HG03342 (cell line): ENCODE measurements at regions not wholly inside any gene's neighbourhood (a gene's known extent, or its start where the extent isn't known, plus 50 kb on each side); places are given as distances from the start of the nearest gene placed in this dataset.

Experiments
- ATAC-seq: cut with Tn5 transposase; IDR thresholded peaks from one replicate; pipeline ENCODE4 v1.9.1; 2021; ENCODE audit warnings: mild to moderate bottlenecking, moderate library complexity; ENCODE audit not compliant: unreplicated experiment

DNA sequence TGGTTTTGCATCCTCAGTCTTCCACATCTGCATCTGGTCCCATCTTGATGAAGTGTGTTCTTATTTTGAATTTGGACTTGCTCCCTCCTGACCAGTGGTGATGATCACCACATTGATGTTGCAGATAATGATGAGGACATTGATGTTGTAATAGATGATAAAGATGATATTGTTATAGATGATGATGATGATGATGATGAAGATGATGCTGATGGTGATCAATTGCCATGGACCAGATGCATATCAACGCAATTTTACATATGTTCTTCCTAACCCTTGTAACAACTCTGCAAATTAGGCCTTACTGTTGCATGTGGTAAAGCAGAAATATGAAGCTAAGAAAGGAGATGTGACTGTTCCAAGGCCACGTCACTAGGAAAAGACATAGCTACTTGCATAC is 380.3 kb upstream of the TBX3 start:
- ATAC-seq: no peak

DNA sequence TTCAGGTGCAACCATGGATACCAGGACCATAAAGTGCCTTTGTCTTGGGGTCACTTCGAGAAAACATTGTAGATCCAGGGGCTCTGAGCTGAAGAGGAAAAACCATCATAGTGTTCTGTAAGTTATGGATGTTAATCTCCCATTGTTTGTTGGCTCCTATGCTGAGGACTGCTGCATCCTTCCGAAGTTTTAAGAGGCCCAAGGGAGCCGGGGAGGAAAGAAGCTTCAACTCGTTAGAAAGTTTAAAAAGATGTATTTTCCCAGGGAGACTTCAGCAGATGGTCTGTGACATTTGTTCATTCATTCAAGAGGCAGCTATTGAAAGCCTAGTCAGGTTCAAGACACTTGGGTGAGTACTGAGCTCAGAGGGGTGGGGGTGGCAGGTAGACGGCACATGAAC is 378.8 kb upstream of the TBX3 start:
- no peak for ATAC-seq

DNA sequence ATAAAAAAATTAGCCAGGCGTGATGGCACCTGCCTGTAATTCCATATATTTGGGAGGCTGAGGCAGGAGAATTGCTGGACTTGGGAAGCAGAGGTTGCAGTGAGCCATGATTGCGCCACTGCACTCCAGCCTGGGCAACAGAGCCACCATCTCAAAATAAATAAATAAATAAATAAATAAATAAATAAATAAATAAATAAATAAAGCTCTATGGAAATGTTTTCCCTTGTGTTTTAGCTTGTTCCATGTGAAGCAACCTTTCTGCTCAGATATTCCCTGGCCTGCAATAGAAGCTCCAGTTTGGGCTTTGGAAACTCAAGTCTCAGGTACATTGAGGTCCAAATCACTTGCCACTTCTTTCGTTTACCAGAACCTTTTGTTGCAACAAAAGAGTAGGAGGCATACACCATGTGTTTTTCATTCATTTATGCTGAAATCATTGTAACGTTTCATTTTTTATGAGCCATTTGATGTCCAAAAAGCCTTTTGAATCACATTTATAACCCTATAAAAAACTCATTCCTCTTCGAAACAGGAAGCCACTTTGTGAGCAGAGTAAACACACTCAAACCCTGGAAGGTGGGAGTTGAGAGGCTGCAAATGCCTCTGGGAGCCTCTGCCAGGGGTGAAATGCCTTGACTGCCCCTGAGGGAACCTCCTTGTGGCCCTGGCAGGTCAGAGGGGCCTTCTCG is 376.6 kb upstream of the TBX3 start:
- ATAC-seq: no peak

DNA sequence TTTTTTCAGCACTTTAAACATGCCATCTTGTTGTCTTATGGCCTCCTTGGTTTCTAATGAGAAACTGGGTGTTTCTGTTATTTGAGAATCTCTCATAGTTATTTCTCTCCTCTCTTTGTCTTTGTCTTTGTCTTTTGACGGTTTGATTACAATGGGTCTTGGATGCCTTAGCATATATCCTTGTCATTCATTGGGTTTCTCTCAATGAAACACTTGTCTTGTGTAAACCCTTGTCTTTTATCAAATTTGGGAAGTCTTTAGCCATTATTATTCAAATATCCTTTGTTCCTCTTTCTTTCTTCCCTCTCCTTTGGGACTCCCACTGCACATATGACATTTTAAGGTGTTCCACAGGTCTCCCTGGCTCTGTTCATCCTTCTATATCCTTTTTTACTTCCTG is 373.5 kb upstream of the TBX3 start:
- ATAC-seq: no peak

DNA sequence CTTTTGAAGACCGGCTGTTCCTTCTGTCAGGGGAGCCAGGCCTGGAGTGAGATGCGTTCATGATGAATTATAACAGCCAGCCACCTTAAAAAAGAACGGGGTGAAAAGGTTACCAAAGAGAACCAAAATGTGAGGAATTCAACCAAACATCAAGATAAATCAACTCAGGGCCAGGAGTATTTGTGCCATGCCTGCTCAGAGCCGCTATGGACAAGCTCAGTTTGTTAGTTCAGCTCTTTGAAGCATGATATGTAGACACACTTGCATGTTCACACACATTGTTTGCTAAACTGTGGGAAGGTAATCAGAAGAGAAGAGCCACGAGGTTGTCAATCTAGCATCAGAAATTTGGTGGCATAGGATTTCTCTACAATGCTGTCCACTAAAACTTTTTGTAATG is 367.4 kb upstream of the TBX3 start:
- no peak for ATAC-seq

DNA sequence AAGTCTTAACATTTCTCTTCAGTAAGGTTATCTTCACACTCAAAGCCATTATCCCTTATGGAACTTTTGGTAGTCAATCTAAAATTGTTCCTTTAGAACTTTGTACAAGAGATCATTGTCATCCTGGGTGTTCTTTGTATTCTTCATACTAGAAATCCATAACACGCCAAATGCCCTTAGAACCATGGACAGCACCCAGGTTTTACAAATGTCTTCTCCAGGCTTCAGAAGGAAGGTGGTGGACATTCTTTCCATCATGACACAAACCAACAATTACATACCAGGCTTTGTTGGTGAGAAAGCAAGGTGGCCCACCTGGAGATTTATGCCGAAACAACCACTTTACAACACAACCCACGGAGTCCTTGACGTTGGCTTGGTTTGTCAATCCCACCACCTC is 365.6 kb upstream of the TBX3 start:
- no peak for ATAC-seq

DNA sequence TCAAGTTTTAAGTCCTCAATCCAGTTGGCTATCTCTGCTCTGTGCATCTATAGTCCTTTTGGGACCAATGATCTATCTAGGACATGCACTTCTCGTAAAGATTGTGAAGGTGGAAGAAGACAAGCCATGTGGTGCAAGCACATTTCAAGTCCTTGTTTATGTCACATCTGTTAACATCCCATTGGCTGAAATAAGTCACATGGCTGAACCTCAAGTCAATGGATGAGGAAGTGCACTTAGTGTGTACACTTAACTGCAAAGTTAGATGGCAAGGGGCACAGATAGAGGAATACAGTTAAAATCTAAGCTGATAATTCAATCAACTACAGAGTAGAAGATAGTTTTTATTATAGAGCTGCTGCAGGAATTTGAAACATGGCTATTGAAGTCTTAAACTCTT is 362.8 kb upstream of the TBX3 start:
- ATAC-seq: no peak

DNA sequence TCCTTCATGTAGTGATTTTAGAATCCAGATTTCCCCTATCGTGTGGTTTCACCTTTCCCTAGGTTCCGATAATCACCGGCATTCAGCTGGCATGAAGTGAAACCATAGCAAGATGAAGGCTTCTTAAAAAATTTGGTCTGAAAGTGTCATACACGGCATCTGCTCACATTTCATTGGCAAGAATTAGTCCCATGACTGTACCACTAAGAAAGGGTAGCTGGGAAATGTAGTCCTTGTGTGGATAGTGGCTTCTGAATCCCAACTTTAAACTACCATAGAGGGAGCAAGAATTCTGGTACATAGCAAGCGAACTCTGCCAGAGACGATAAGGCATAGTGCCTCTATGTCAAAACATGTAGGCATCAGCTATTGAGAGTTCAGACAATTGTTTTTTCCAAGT is 360.1 kb upstream of the TBX3 start:
- ATAC-seq: no peak

DNA sequence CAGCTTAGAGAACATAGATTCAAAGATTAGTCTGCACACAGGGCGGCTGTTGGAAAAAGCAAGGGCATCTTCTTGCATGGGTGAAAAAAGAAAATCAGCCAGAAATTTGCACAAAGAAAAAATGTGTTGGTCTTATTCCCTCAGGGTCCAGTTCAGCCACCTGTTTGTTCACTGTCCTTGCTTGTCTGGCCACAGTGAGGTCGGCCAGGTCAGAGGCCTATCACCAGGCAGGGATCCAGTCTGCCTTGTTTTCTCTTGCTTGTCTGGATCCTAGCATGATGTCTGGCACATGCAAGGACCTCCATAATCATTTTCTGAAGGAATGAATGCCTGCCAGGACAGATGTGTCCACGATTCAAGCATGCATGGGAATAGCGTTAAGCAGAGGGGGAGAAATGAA is 359.1 kb upstream of the TBX3 start:
- no peak for ATAC-seq

DNA sequence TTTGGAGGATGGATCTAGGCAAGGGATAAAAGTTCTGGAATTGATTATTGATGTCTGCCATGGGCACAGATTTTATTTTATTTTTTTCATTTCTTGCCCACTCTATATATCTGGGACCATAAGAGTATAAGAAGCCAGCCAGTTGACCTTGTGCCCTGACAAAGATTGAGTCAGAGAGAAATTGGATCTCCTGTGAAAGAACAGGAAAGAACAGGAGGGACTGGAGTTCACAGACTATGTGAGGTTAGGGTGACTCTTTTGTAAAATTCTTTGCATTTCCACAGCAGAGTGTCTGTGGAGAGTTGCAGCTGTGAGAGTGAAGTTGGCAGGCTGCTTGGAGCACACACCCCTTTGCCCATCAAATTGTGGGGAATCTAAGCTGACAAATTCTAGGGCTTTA is 358.4 kb upstream of the TBX3 start:
- no peak for ATAC-seq

DNA sequence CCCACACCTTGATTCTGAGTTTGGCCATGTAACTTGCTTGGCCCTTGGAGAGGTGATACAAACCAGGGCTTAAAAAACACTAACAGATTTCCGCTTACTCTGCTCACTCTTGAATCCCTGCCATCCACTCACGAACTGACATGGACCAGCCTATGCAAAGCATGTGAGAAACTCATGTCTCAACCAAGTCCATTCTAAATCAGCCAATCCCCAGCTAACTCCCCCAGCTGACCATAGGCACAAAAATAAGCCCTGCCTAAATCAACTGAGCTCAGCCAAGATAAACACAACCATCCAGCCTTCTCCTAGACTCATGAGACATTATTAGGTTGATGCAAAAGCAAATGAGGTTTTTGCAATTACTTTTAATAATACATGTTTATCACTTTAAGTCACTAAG is 353.9 kb upstream of the TBX3 start:
- ATAC-seq: no peak

DNA sequence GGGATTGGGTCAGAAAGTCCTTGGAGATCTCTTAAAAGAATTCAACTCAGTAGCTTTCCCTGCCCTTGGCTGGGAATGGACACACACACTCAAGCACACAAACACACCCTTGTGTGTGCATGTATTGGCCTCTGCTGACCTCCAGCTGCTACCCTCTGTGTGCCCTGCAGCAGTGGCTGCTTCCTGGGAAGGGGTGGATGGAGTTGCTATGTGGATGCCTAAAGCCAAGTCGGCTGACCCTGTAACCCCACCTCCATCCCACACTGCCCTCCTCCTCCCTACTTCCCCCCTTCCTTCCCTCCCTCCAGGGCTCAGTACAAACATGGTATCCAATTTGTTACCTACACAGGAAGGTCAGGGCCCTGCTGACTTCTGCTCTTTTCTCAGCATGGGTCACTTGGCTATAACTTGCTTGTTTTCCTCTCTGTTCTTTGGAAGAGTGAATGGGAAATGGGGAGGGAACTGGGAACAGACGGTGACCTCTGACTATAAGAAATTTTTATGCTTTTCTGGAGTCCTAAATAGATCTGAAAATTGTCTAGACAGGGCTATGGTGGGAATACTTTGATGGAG is 351.6 kb upstream of the TBX3 start:
- no peak for ATAC-seq

DNA sequence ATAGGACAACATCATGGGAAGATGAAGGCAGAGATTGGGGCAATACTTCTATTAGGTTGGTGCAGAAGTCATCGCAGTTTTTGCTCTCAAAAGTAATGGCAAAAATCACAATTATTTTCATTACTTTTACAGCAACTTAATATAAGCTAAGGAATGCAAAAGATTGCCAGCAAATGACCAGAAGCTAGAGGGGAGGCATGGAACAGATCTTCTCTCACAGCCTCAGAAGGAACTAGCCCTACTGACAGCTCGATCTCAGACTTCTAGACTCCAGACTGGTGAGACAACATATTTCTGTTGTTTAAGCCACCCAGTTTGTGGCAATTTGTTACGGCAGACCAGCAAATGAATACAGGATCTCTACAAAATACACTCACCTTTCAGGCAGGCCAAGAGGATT is 348.5 kb upstream of the TBX3 start:
- no peak for ATAC-seq

DNA sequence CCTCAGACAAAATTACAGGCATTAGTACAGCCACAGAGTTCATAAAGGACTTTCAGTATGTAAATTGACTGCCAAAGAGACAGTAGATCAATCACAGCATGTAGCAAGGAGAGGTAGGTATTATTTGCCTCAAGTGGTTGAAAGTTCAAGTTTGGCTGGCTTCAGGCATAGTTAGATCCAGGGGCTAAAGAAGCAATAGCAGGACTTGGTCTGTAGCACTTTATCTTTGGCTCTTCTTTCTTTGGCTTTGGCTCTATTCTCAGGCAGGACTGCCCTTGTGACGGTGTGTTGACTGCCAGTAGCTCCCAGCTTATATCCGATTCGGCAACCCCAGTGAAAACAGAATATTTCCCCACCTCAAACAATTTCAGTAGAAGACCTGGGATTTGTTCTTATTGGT is 346.0 kb upstream of the TBX3 start:
- no peak for ATAC-seq

DNA sequence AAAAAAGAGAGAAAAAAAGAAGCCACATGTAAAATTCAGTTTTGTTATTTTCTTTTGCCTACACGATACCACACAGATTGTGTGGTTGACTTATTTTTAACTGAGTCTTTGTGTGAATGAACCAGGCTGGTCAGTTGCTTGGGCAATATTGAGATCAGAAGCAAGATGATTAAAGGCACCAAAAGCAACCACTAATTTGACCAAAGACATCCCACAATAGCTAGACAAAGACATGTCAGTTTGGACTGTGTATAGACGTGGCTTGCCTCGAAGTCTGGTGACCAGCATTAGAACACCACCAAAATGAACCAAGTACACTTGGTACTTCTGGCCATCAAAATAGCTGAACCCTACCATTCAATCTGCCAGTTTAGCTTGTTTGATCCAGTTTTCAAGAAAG is 340.6 kb upstream of the TBX3 start:
- no peak for ATAC-seq

DNA sequence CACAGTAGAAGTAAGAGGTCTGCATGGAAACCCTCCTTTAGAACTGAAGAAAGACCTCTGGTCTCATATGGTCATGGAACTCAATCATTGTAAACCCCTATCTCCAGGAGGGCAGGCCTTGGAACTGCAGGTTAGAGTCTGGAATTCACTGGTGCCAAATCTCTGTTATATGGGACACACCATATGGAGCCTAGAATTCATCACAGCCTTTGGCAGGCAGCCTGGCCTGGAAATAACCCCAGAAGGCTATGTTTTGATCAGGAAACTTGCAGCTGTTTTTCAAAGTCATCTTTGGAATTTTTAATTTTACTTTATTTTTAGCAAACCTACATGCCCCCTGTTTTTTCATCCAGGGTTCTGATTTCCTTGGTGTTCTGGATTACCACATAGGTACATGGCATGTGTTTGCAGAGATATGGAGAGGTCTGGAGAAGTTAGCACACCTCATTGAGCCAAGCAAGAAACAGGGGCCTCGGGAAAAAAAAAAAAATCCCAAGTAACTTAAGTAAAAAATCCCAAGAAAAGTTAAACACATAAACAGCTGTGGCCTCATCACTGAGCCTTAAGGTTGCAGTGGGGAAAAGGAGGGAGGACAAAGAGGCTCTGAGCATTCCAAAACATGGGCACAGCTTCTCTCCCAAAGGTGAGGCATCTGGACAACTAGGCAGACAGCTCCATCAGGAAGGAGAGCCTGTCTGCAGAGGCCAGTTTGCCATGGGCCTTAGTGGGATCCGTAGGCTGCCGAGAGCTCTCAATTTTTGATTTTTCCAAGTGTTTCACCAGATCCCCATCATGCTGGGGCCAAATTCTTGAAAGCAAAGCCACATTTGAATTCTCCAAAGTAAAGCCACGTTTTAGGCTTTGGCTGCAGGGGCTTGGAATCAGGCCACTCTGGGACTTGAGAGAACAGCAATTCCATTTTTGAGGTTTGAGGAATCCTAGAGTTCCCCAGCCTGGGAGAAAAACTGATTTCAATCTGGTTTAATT is 339.6 kb upstream of the TBX3 start:
- no peak for ATAC-seq

DNA sequence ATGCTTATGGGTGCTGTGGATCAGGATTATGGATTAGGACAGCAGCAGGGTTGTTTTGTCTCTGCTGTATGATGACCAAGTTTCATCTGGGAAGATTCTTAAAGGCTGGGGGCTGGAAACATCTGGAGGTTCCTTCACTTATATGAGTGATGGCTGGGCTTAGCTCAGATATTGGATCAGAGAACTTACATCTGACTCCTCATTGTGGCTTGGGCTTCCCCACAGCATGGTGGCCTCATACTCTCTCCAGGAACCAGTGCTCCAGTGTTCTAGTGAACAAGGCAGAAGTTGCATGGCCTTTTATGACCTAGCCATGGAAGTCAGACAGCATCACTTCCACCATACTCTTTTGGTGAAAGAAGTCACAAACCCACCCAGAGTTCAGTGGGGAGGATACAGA is 336.1 kb upstream of the TBX3 start:
- ATAC-seq: no peak

DNA sequence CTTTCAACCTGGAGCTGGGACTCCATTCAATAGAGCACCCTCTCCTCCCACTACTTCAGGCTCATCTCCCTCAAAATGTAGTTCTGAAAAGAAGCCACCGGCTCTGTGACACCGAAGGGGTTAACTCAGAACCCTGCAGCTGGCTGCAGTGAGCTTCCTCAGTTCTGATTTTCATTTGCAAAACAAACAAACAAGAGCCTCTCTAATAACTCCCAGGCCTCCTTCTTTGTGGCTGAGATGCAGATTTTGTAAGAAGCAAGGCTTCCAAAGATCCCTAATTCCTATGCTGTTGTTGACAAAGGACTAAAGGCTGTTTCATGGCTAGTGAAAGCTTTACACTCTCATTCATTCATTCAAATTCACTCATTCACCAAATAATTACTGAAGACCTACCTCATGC is 333.4 kb upstream of the TBX3 start:
- no peak for ATAC-seq

DNA sequence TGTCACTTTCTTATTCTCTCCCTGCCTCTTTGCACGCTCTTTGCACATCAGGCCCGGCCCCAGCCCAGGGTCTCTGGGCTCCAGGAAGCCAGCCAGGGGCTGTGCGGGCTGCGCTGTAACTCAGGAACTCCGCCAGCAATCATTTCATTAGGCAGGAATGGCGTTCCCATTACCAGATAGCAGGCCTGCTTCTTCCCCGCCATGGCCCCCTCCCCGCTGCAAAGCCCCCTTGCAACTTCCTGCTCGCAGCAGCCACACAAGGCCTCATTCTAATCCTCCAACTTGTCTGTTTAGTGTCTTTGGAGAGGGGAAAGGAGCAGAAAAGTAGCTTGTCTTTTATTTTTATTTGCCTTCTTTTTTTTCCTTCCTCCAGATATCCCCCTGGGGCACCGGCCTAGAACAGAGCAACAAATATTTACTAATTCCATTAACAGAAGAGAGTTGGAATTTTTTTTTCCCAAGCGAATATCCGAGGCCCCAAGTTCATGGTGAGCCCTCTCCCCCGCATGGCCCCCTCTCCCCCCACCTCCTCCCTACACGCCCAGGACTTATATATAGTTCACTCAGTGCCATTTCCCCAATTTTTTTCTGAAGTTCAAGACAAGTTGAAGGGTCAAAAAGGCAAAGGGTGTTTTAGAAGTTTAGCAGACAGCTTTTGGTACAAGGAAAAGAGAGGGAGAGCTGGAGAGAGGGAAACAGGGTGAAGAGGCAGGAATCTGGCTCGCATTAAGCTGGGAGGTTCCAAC is 329.4 kb upstream of the TBX3 start:
- ATAC-seq: no peak

DNA sequence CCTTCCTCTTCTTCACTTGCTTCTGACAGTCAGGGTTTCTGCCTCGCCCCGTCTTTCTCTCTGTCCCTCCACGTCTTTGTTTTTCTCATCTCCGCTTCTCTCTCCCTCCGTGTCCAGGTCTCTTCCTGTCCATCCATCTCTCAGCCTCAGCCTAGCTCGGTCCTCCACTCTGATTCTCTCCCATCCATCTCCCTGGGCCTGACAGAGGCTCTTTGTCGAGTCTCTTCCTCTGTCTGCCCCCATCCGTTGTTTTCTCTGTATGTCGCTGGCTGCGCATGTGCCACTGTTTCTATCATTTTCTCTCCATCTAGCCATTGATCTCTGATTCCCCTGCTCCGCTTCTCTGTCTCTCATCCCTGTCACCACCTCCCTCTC is 328.9 kb upstream of the TBX3 start:
- no peak for ATAC-seq

DNA sequence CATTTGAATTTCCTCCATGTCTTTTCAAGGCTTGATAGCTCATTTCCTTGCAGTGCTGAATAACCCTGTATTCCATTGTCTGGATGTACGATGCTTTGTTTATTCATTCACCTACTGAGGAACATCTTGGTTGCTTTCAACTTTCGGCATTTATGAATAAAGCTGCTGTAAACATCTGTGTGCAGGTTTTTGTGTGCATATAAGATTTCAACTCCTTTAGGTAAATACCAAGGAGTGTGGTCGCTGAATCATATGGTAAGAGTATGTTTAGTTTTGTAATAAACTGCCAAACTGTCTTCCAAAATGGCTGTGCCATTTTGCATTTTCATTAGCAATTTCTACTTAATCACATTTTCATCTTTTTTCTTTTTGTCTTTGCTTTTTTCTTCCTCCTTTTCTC is 327.7 kb upstream of the TBX3 start:
- no peak for ATAC-seq
